GM18498 (cell line): ENCODE measurements at regions not wholly inside any gene's neighbourhood (a gene's known extent, or its start where the extent isn't known, plus 50 kb on each side); places are given as distances from the start of the nearest gene placed in this dataset.

Experiments used
- ATAC-seq: cut with Tn5 transposase; IDR thresholded peaks from one replicate; pipeline ENCODE4 v1.9.1; 2021; ENCODE audit warnings: mild to moderate bottlenecking, moderate library complexity; ENCODE audit not compliant: unreplicated experiment

- ATAC-seq: no peak
Observed at GRCh38 chrX:69307756-69308155, 142.5 kb upstream of the PJA1 start.

DNA sequence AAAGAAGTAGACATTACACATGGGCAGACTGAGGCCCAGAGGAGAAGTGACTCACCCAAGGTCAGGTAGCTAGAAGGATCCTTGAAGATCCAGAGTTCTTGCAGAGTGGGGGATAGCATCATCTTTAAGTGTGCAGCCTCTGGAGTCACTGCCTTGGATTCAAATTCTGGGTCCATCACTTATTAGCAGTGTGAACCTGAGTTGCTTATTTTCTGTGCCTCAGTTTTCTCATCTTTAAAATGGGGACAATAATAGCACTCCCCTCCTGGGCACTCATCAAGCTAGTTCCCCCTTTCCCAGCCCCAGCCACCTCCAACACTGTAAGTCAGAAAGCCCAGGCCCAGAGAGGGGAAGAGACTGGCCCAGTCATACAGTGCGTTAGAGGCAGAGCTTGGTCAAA lies 141.8 kb upstream of the PJA1 start:
- ATAC-seq: no peak

DNA sequence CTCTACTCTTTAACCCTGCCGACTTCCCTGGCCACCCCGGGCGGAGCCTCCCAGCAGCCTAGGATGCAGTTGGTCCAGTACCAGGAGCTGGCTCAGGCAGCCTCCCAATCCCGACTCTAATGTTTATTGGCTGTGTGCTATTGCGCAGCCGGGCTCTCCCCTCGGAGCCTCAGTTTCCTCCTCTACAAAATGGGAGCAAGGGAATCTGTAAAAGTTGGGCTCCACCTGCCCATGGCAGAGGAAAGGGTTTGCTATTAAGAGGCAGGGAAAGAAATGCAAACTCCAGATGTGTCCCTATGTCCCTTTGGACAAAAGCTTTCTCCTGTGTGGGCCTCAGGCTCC lies 140.8 kb upstream of the PJA1 start:
- ATAC-seq: no peak

- no peak for ATAC-seq
Observed at GRCh38 chrX:69305333-69306062, 140.2 kb upstream of the PJA1 start.

GRCh38 chrX:69303231-69303630 lies 138.0 kb upstream of the PJA1 start:
- no peak for ATAC-seq

DNA sequence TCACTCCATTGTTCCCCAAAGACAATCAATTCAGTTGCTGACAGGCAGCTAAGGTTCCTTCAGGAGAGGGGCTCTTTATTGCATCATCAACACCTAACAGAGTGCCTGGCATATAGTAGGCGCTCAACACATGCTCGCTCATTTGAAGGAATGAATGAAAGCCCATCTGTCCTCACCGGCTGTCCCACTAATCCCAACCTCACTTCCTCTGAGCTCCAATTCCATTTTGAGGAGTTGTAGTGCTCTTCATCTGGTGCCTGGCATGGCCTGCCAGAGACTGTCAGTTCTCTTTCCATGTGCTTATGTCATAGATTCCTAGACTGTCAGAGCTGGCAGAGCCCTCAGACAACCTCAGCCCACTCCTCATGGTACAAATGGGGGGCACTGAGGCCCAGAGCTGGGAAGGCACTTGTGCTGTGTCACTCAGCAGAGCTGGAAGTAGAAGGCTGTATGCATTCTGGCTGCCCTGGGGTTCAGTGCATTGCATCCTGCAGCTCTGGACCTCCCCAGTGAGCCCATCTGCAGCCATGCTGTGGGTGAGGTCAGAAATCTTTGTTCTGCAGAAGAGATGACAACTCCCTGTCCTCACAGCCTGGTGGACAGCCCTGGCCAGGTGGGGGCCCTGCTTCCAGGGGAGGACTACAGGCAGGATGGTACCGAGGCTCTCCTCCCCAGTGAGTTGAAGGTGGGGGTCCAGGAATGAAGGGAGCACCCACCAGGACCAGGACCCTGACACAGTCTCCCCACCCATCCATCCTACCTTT lies 134.9 kb upstream of the PJA1 start:
- ATAC-seq: no peak

DNA sequence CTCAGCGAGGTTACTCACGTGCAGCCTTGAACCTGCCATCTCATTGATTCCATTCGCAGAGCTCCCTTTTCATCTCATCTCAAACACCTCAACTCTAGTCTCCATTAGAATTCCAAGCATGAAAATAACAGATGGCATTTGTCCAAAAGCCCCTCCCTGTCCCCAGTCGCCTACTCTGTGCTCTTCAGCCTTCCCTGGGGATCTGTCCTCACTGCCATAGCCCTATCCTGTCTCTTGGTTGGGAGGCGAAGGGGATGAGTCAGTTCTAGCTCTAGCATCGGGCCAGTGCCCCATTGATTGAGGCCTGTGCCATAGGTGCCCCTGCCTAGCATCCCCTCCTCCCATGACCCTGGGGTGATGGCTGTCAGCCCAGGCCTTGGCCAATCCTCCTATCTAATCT lies 134.0 kb upstream of the PJA1 start:
- ATAC-seq: no peak

DNA sequence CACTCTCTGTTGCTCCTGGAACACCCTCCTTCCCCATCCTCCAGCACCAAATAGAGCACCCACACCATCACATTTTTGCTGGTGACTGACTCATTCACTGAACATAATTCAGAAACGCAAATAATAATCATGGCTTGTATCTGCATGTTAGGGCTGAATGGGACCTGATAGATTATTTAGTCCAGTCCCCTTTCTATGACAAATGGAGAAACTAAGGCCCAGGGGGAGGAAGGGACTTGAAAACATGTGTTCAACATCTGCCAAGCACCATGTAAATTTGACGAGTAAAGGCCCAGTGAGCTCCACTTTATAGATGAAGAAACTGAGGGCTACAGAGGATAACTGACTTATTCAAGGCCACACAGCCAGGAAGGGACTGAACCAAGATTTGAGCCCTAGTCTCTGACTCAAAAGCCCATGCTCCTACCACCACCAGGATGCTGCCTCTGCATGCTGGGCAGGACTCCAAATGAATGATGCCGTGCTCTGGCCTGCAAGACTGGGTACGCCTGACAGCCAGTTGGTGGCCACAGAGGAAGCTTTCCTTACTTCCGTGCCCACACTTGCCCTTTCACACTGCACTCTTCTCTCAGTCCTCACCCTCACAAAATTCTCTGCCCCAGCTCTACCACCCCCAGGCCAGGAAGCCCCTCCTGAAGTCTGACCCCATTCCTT lies 133.3 kb upstream of the PJA1 start:
- no peak for ATAC-seq

GRCh38 chrX:69297506-69297905 lies 132.3 kb upstream of the PJA1 start:
- no peak for ATAC-seq

DNA sequence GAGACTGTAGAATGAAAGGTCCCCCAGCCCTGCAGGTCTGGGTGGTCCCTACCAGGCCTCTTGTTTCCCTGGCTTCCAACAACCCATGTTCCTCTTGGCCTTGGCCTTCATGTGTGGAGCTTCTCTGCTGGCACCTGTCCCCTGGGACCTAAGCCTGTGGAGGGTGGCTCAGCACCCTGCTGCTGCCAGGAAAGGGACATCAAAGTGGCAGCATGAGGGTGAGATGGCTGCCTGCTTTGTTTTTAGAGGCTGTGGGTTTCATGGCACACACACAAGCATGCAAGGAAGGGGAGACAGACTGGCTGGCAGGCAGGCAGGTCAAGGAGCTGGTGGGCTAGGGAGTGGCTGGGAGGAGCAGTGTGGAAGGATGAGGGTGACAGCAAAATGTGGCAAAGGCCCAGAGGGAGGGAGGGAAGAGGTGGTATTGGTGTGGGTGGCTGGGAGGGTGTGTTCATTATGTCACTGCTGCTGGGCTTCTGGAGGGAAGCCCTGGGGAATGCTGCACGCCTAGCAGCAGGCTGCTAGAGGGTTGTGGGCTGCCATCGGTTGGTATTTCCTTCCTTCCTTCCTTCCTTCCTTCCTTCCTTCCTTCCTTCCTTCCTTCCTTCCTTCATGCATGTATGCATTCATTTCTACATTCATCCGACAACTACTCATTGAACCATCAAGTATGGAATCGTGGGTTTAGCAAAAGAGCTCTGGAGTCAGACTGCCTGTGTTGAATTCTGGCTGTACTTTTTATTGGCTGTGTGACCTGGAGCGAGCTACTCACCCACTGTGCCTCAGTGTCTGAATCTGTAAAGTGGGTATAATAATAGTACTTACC lies 128.7 kb upstream of the PJA1 start:
- no peak for ATAC-seq

DNA sequence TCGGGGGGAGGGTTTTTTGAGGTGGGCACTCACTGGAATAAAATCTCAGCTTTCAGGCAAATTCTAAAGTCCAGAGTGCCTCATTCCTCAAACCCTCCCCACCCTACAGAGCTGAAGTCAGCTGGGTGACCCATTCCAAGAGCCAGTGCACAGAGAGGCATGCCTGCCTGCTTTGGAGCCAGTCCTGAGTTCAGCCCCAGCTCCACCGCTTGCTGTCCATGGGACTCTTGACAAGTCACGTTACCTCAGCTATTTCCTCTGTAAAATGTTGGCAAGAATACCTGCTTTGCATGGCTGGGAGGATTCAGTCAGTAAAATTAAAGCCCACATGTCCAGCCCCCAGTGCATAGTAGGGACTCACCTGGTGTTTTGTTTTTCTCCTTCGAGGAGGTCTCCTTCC lies 125.9 kb upstream of the PJA1 start:
- ATAC-seq: no peak

DNA sequence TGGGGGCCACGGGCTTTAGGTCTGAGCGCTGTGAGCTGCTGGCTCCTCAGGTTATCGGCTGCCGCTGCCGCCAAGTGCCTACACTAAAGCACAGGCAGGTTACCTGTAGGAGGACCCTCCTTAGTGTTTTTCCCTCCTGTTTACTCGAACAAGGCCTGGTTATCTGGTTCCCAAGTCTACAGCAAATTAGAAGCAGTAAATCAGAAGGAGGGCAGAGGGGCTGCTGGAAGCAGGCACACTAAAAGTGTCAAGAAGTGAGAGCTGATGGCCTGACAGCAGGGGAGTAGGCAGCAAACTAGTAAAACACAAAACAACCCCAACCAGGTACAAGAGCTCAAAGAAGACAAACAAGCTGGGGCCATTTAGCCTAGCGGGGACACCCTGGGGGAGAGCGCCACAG lies 125.0 kb upstream of the PJA1 start:
- ATAC-seq: no peak

DNA sequence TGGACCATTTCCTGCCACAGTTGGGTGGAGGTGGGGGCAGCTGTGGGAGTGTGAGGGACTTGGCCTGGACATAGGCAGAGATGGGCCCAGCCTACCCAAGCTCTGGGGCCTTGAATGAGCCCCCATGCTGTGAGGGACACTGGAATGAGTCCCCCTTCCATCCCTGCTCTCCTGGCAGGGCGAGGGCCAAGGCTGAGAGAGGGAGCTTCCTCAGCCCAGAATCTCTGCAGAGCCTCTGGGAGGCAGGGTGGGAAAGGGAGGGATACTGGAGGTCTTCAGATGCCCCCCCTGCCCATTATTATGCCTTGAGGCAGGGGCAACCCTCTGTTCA lies 124.5 kb upstream of the PJA1 start:
- no peak for ATAC-seq

DNA sequence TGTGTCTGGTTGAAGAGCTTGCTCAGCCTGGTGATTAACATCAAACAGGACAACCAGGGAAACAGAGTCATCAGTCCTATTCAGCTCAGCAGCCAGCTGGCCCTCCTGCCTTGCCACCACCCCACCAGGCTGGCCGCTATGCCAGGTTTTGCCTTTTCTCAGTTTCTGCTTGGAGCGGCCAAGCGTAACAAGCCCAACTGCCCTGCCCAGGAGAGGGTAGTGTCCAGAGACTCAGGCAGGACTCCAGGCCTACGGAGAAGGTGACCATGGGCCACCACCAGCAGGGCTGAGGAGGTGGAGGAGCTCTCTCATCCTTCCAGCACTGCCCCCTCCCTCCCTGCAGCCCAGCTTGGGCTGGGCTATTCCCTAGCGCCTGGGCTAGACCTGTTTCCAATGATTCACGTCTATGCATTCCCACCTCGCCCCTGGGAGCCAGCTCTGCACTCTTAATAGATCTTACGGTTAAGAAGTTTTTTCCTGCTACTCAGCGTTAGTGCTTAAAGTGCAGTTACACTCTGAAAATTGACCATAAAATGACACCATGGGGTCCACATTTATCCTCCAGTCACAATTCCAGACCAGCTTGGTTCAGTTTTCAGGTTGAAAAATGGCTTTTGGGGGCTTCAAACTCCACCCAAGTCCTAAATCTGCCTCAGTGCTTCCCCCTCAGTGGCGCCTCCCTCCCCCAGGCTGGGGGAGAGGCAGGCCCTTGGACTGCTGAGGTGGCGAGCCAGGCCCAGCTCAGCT lies 124.0 kb upstream of the PJA1 start:
- no peak for ATAC-seq

- ATAC-seq: no peak
Observed at GRCh38 chrX:69287095-69287494, 121.8 kb upstream of the PJA1 start.

DNA sequence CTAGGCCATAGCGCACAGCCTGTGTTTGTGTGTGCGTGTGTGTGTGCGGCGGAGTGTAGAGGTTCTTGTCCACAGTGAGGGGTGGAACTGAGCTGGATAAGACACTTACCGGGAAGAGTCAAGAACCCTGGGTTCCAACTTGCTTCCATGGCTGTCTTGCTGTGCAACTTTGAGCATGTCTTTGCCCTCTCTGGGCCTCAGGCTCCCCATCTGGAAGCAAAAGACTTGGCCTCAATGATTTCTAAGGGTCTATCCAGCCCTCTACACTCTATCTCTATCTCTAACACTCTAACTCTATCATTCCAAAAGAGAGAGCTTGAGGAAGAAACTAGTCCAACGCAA lies 121.3 kb upstream of the PJA1 start:
- no peak for ATAC-seq

DNA sequence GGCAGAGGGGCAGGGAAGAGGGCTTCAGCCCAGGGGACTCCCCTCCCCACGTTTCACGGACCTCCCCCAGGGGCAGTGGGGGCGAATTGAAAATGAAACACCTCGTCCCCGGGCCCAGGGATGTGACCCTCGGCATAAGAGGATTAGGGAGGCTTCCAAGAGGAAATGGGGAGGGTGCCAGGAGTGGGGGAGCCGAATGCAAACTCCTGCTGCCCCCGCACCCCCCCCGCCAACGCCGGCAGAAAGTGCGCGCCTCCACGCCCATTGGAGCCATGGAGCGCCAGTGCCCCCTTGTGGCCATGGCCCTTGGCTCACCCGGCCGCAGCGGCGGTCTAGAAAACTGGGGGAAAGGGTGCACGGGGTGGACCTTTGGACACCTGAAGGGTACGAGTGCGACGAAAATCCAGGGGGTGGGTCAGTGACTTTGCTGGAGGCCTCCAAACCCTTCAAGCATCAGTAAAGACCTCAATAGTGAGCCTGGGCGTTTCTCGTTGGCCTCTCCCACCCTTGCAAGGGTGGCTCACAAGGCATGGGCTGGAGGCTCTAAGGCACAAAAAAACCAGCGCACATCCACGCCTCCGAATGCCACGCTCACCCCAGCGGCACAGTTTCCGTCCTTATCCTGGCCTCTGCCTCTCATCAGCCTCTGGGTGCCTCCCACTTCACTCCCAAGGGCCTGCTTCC lies 120.8 kb upstream of the PJA1 start:
- peak; percentile 69 for ATAC-seq

GRCh38 chrX:69285401-69285877 lies 120.2 kb upstream of the PJA1 start:
- ATAC-seq: no peak

- ATAC-seq: no peak
Observed at GRCh38 chrX:69284491-69284890, 119.2 kb upstream of the PJA1 start.
